Left ventricle myocardium inferior (tissue), 1 donor: ENCODE measurements at regions not wholly inside any gene's neighbourhood (a gene's known extent, or its start where the extent isn't known, plus 50 kb on each side); places are given as distances from the start of the nearest gene placed in this dataset.

Experiments used
- DNase-seq: peaks from one replicate; pipeline ENCODE4 v3.0.0-alpha.2; 2020
- H3K27ac ChIP-seq: fragments of 200-600 bp; replicated peaks from 2 replicates; pipeline ENCODE4 v1.8.0; 2021
- H3K27me3 ChIP-seq: fragments of 200-600 bp; 2 replicates; pipeline ENCODE4 v1.8.0; 2021; ENCODE audit warnings: low read depth
- H3K36me3 ChIP-seq: fragments of 200-600 bp; 2 replicates; pipeline ENCODE4 v1.8.0; 2021
- H3K4me1 ChIP-seq: fragments of 200-600 bp; 2 replicates; pipeline ENCODE4 v1.8.0; 2021
- H3K4me3 ChIP-seq: fragments of 200-600 bp; 2 replicates; pipeline ENCODE4 v1.8.0; 2021; ENCODE audit warnings: mild to moderate bottlenecking, moderate library complexity
- H3K9me3 ChIP-seq: fragments of 200-600 bp; replicated peaks from 2 replicates; pipeline ENCODE4 v1.8.0; 2021
- CTCF ChIP-seq: fragments of 200-600 bp; IDR thresholded peaks from 2 replicates; pipeline ENCODE4 v1.8.0; 2021; ENCODE audit warnings: antibody characterized with exemption, mild to moderate bottlenecking, borderline replicate concordance
- intact Hi-C: fragments of 100-400 bp; cut with micrococcal nuclease; formaldehyde crosslinking; loops from one replicate; pipeline ENCODE4 v1.11.0; 2022
- donor health status: DM: no; HTN: yes; CAD: no; lungs with severe emphysema.

GRCh38 chr4:83864097-83864817, 328.3 kb downstream of the GPAT3 start:
- no peak overlapping the region for H3K4me3 ChIP-seq
- intact Hi-C loops: no loop called here
- H3K27ac ChIP-seq: no peak overlapping the region
- H3K27me3 ChIP-seq: no peaks in the 10 kb centered on the region
- no peaks in the 10 kb centered on the region for H3K9me3 ChIP-seq
- no peak for DNase-seq
- H3K36me3 ChIP-seq: no peaks in the 10 kb centered on the region
- no peak for TF ChIP-seq CTCF
- H3K4me1 ChIP-seq: no peaks in the 10 kb centered on the region

- no peak overlapping the region for H3K4me3 ChIP-seq
- H3K27ac ChIP-seq: no peak overlapping the region
- intact Hi-C loops: no loop called here
- no peak for DNase-seq
- TF ChIP-seq CTCF: no peak
- H3K4me1 ChIP-seq: no peaks in the 10 kb centered on the region
- H3K36me3 ChIP-seq: no peaks in the 10 kb centered on the region
- no peaks in the 10 kb centered on the region for H3K27me3 ChIP-seq
- no peaks in the 10 kb centered on the region for H3K9me3 ChIP-seq
These were observed 326.6 kb downstream of the GPAT3 start for GRCh38 chr4:83862471-83862870.

GRCh38 chr4:83860200-83860599, 324.3 kb downstream of the GPAT3 start:
- Histone ChIP-seq H3K4me1 (no peaks in the 10 kb centered on the region), H3K36me3 (no peaks in the 10 kb centered on the region), H3K27me3 (peaks cover 6% of the 10 kb centered on the region), H3K9me3 (no peaks in the 10 kb centered on the region), H3K4me3 (no peak overlapping the region), H3K27ac (no peak overlapping the region)
- intact Hi-C loops: no loop called here
- DNase-seq: no peak
- no peak for TF ChIP-seq CTCF

DNA sequence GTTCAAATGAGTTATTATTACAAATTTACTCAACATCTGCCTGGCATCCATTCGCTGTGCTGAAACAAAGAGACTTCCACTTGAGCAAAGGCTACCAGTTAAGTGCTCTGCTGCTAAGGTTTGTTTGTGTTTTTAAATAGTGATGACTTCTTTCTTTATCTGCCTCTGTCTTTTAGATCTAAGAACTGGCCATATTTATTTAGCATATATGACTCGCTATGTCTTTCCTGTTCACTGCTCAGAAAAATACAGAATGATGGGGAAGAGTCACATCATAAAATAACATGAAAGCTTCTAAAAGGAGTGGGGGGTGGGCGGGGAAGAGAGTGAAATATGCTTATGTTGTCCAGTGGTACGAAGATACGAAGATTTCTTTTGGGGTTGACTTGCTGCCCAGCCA, 322.2 kb downstream of the GPAT3 start:
- no peaks in the 10 kb centered on the region for H3K9me3 ChIP-seq
- DNase-seq: no peak
- no peaks in the 10 kb centered on the region for H3K36me3 ChIP-seq
- H3K27ac ChIP-seq: no peak overlapping the region
- no peak overlapping the region for H3K4me3 ChIP-seq
- no peaks in the 10 kb centered on the region for H3K4me1 ChIP-seq
- intact Hi-C loops: no loop called here
- TF ChIP-seq CTCF: no peak
- peaks cover 14% of the 10 kb centered on the region for H3K27me3 ChIP-seq

- H3K27me3 ChIP-seq: peaks cover 14% of the 10 kb centered on the region
- H3K27ac ChIP-seq: no peak overlapping the region
- TF ChIP-seq CTCF: no peak
- H3K9me3 ChIP-seq: no peaks in the 10 kb centered on the region
- no peak overlapping the region for H3K4me3 ChIP-seq
- H3K36me3 ChIP-seq: no peaks in the 10 kb centered on the region
- no peak for DNase-seq
- intact Hi-C loops: no loop called here
- no peaks in the 10 kb centered on the region for H3K4me1 ChIP-seq
These were observed 319.1 kb downstream of the GPAT3 start for GRCh38 chr4:83855044-83855443.
